ENCODE measurements at regions not wholly inside any gene's neighbourhood (a gene's known extent, or its start where the extent isn't known, plus 50 kb on each side); places are given as distances from the start of the nearest gene placed in this dataset.

DNA sequence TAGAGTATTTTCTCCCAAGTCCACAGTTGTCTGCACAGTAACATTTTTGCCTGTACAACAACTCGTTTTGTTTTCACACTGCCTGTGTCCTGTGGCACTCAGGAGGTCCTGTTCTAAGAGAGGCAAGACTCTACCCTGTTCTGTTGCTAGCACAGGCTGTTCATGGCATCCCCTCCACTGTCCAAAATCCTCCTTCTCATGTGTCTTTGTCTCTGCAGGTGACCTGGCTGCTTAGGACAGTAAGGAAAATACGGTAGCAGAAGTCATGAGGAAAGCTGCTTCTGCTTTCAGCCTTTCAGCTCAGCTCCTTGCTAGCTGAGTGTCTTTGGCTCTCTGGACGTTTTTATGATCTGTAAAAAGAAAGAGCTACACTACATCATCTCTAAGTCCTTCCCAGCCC lies 205.9 kb downstream of the C1D start:
- WGBS (ENCODE audit: insufficient coverage), result 75% methylated on average over 3 of the region's 3 CpGs
- H2AFZ ChIP-seq (ENCODE audit: insufficient read depth, low read depth, low read length, poor library complexity, severe bottlenecking), result no peak overlapping the region
- intact Hi-C loops (cut with micrococcal nuclease), result no loop called here

GRCh38 chr2:67857836-67858235 lies 205.0 kb downstream of the C1D start:
- no peak overlapping the region for H3K27ac ChIP-seq (ENCODE audit: low read depth in 1 of 2, low read length in 2 of 2)
- no peak overlapping the region for H2AFZ ChIP-seq (ENCODE audit: insufficient read depth, low read depth, low read length, poor library complexity, severe bottlenecking)
- intact Hi-C loops (cut with micrococcal nuclease), result no loop called here
- H3K27me3 Mint-ChIP-seq (ENCODE audit: low read depth in 3 of 3), result peaks cover 0 to 3% (median 3%) of the 10 kb centered on the region in 3 donors
- no peaks in the 10 kb centered on the region for H3K79me2 ChIP-seq (ENCODE audit: insufficient read depth, low read length)
- H3K27me3 ChIP-seq (ENCODE audit: control insufficient read depth in 2 of 2, insufficient read depth in 2 of 2, low read length in 2 of 2), result peaks cover 0 to 3% of the 10 kb centered on the region in 2 donors
- no peak overlapping the region for H3K9ac ChIP-seq (ENCODE audit: insufficient read depth, low read length, poor library complexity, severe bottlenecking)
- no peaks in the 10 kb centered on the region for H3K36me3 ChIP-seq (replicated peaks in 1 of 2; ENCODE audit: control insufficient read depth in 1 of 2, insufficient read depth in 2 of 2, low read length in 2 of 2)
- peaks cover 0 to 2% (median 0%) of the 10 kb centered on the region in 7 donors for H3K9me3 Mint-ChIP-seq
- no peaks in the 10 kb centered on the region for H4K20me1 ChIP-seq (ENCODE audit: insufficient read depth, low read length)
- H3K4me1 ChIP-seq (ENCODE audit: control insufficient read depth in 1 of 2, insufficient read depth in 2 of 2, low read length in 2 of 2), result no peaks in the 10 kb centered on the region
- no peak overlapping the region for H3K4me3 ChIP-seq (replicated peaks in 1 of 3; ENCODE audit: low read depth in 2 of 3, low read length in 3 of 3)
- no peak for DNase-seq
- no peaks in the 10 kb centered on the region for H3K36me3 Mint-ChIP-seq
- H3K27ac Mint-ChIP-seq, result no peak overlapping the region
- 93% methylated on average over 4 of the region's 4 CpGs for WGBS (ENCODE audit: insufficient coverage)
- H3K9me3 ChIP-seq (replicated peaks in 1 of 2; ENCODE audit: control insufficient read depth in 1 of 2, insufficient read depth in 1 of 2, low read length in 2 of 2), result no peaks in the 10 kb centered on the region
- H3K4me1 Mint-ChIP-seq, result no peaks in the 10 kb centered on the region
- H3K4me3 Mint-ChIP-seq, result no peak overlapping the region
- H3K4me2 ChIP-seq (replicated peaks; ENCODE audit: extremely low read depth, low read length, poor library complexity, severe bottlenecking), result no peak overlapping the region
- TF ChIP-seq, protein P1, sequence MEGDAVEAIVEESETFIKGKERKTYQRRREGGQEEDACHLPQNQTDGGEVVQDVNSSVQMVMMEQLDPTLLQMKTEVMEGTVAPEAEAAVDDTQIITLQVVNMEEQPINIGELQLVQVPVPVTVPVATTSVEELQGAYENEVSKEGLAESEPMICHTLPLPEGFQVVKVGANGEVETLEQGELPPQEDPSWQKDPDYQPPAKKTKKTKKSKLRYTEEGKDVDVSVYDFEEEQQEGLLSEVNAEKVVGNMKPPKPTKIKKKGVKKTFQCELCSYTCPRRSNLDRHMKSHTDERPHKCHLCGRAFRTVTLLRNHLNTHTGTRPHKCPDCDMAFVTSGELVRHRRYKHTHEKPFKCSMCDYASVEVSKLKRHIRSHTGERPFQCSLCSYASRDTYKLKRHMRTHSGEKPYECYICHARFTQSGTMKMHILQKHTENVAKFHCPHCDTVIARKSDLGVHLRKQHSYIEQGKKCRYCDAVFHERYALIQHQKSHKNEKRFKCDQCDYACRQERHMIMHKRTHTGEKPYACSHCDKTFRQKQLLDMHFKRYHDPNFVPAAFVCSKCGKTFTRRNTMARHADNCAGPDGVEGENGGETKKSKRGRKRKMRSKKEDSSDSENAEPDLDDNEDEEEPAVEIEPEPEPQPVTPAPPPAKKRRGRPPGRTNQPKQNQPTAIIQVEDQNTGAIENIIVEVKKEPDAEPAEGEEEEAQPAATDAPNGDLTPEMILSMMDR (IDR thresholded peaks at IDR 0.05), result no peak

More for the DNA sequence above, 205.9 kb downstream of the C1D start:
- H3K36me3 ChIP-seq (replicated peaks in 1 of 2; ENCODE audit: control insufficient read depth in 1 of 2, insufficient read depth in 2 of 2, low read length in 2 of 2), result no peaks in the 10 kb centered on the region
- TF ChIP-seq, protein P1 (IDR thresholded peaks at IDR 0.05), result no peak
- no peaks in the 10 kb centered on the region for H3K4me1 ChIP-seq (ENCODE audit: control insufficient read depth in 1 of 2, insufficient read depth in 2 of 2, low read length in 2 of 2)
- H3K27me3 ChIP-seq (ENCODE audit: control insufficient read depth in 2 of 2, insufficient read depth in 2 of 2, low read length in 2 of 2), result peaks cover 0 to 5% of the 10 kb centered on the region in 2 donors
- no peaks in the 10 kb centered on the region for H4K20me1 ChIP-seq (ENCODE audit: insufficient read depth, low read length)
- H3K27ac ChIP-seq (ENCODE audit: low read depth in 1 of 2, low read length in 2 of 2), result no peak overlapping the region
- Mint-ChIP-seq H3K4me3 (no peak overlapping the region), H3K27ac (no peak overlapping the region), H3K9me3 (peaks cover 0 to 2% (median 0%) of the 10 kb centered on the region in 7 donors), H3K4me1 (no peaks in the 10 kb centered on the region), H3K36me3 (no peaks in the 10 kb centered on the region), H3K27me3 (ENCODE audit: low read depth in 3 of 3) (peaks cover 0 to 5% (median 1%) of the 10 kb centered on the region in 3 donors)
- no peaks in the 10 kb centered on the region for H3K79me2 ChIP-seq (ENCODE audit: insufficient read depth, low read length)
- no peak overlapping the region for H3K4me3 ChIP-seq (replicated peaks in 1 of 3; ENCODE audit: low read depth in 2 of 3, low read length in 3 of 3)
- H3K9me3 ChIP-seq (replicated peaks in 1 of 2; ENCODE audit: control insufficient read depth in 1 of 2, insufficient read depth in 1 of 2, low read length in 2 of 2), result no peaks in the 10 kb centered on the region
- H3K9ac ChIP-seq (ENCODE audit: insufficient read depth, low read length, poor library complexity, severe bottlenecking), result no peak overlapping the region
- no peak overlapping the region for H3K4me2 ChIP-seq (replicated peaks; ENCODE audit: extremely low read depth, low read length, poor library complexity, severe bottlenecking)
- DNase-seq, result no peak
